ENCODE measurements at regions not wholly inside any gene's neighbourhood (a gene's known extent, or its start where the extent isn't known, plus 50 kb on each side); places are given as distances from the start of the nearest gene placed in this dataset.

- DNase-seq (ENCODE audit: low read depth in 2 of 2) = no peak
Observed at GRCh38 chr20:42020316-42020715, 402.1 kb upstream of the CHD6 start.

DNA sequence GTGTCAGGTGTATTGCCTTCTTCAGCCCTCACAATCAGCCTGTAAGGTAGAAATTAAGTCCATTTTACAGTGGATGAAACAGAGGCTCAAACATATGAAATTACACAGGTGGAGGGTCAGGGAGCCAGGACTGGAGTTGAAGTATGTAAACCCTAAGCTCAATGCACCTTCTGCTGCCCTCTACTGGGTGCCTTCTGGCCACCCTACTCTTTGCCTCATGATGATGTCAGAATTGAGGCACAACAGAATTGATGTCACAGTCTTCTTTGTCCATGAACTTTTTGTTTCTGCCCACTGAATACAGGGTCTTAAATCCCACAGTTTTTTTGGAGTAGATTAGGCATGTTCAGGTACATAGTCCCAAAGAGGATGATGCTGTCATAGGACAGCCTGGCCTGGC lies 400.8 kb upstream of the CHD6 start:
- no peak for DNase-seq (ENCODE audit: low read depth in 2 of 2)

- no peak for DNase-seq (ENCODE audit: low read depth in 2 of 2)
Observed at GRCh38 chr20:42010090-42010489, 391.9 kb upstream of the CHD6 start.

- no peak for DNase-seq (ENCODE audit: low read depth in 2 of 2)
Observed at GRCh38 chr20:42007251-42007650, 389.1 kb upstream of the CHD6 start.

DNA sequence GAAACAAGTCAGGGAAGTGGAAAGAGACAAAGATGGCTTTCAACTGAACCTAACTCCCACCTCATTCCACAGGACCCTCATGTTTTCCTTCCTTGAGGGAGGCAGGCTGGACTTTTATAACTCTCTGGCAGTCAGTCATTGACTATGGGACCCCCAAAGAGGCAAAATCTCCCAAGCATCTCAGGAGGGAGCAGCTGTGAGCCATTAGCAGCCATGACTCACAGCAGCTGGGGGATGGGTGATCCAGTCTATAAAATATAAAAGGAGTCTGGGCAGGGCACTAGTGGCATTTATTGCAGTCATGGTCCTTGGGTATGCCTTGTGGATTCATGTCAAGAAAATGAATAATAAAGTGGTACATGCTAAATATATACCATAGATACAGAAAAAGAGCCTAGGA lies 387.0 kb upstream of the CHD6 start:
- DNase-seq (ENCODE audit: low read depth in 2 of 2) = no peak

- no peak for DNase-seq (ENCODE audit: low read depth in 2 of 2)
Observed at GRCh38 chr20:42003380-42003779, 385.2 kb upstream of the CHD6 start.

- no peak for DNase-seq (ENCODE audit: low read depth in 2 of 2)
Observed at GRCh38 chr20:41998539-41999341, 380.6 kb upstream of the CHD6 start.

DNA sequence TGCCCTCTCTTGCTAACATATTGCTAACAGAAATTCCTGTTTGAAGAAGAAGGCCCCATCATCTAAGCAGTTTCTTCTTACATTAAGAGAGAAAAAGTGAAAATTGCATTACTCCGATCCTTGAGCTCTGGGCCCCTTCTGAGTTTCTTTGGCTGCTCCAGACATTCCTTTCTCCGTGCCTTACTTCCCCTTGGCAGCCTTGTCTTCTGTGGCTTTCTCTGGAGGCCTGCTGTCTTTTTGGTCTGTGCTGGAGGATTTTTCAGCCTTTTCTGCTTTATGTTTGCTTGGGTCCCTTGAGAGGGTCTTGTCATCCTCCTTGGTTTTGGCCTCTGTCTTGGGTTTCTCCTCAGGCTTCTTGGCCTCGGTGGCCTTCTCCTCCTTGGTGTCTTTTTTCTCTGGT lies 378.8 kb upstream of the CHD6 start:
- no peak for DNase-seq (ENCODE audit: low read depth in 2 of 2)

DNA sequence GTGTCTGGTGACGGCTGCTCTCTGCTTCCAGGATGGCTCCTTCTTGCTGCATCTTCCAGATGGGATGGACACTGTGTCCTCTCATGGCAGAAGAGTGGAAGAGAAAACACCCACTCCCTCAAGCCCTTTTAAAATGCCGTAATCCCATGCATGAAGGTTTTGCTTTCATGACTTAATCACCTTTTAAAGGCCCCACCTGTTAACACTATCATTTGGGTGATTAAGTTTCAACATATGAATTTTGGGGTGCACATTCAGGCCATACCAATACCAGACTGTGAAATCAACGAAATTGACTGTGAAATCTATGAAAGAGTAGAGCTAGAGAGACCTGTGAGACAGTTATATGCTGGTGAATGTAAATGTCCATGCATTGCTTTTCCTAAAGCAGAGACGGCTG lies 374.3 kb upstream of the CHD6 start:
- DNase-seq (ENCODE audit: low read depth in 2 of 2) = no peak

DNA sequence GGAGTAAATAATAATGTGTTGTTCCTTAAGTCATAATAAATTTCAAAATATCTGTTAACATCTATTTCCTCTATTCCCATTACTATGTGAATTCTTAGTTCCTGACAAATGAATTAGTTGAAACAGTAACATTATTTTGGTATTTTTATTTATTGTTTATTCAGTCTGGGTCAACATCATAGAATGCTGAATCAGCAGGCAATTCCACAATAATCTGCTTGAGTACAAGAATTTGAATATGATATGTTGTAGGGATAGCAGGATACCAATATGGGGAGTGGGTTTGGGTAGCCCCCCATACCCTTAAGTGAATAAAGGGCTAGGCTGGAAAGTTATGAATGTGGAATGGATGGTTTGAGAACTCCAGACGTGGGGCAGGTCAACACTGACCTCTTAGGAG lies 373.2 kb upstream of the CHD6 start:
- DNase-seq (ENCODE audit: low read depth in 2 of 2) = no peak

- DNase-seq (ENCODE audit: low read depth in 2 of 2) = no peak
Observed at GRCh38 chr20:41989935-41990635, 371.9 kb upstream of the CHD6 start.

DNA sequence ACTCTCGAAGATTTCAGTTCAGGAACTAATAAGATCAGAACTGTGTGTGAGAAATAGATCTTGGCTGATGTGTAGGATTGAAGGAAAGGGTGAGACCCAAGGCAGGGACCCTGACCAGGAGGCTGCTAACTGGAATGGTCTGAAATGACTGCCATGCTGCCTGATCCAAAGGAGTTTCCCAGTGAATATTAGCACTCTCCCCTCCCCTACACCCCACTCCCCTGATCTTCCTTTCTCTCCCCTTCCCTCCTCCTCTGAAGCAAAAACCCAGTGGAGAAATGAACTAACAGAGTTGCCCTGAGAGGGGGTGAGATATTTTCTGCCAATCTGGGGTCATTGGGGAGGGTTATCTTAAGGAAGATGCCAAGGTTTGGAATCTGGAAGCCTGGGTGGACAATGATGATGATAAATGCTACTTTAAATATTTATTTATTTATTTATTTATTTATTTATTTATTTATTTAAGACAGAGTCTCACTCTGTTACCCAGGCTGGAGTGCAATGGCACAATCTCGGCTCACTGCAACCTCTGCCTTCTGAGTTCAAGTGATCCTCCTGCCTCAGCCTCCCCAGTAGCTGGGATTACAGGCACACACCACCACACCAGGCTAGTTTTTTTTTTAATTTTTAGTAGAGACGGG lies 371.0 kb upstream of the CHD6 start:
- no peak for DNase-seq (ENCODE audit: low read depth in 2 of 2)

DNA sequence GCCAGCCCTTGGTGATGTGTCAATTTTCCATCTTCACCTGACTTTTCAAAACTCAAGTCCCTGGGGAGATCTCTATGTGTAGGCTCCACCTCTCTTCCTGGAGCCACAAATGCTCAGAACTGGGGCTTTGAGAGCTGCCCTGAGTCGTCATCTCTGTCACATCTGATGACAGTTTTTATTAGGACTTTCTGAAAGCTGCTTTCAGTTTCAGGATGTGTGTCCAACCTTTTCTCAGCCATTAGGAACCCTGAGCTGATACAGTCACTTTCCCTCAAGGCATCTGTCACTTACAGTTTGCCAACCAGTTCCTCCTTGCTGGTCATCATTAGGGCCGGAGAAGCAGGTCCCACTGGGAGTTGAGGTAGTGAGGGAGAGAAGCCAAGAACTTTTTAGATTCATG lies 365.9 kb upstream of the CHD6 start:
- DNase-seq (ENCODE audit: low read depth in 2 of 2) = no peak

DNA sequence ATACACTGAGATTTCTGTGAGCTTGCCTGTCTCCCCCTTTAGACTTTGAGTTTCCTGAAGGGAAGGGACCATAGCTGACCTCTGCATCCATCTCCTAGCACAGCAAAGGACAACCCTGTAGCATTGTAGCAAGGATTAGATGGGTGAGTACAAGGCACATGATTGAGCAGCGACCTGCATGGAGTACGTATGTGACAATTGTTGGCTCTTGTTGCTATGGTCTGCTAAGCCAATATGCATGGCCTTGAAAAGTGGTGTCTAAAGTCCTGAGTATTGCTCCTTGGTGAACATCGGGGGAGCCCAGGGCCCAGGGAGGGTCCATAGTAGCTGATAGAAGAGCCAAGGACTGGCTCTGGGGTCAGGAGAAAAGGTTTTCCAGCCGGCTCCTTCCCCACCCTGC lies 365.0 kb upstream of the CHD6 start:
- no peak for DNase-seq (ENCODE audit: low read depth in 2 of 2)

GRCh38 chr20:41981746-41982145 lies 363.6 kb upstream of the CHD6 start:
- no peak for DNase-seq (ENCODE audit: low read depth in 2 of 2)

DNA sequence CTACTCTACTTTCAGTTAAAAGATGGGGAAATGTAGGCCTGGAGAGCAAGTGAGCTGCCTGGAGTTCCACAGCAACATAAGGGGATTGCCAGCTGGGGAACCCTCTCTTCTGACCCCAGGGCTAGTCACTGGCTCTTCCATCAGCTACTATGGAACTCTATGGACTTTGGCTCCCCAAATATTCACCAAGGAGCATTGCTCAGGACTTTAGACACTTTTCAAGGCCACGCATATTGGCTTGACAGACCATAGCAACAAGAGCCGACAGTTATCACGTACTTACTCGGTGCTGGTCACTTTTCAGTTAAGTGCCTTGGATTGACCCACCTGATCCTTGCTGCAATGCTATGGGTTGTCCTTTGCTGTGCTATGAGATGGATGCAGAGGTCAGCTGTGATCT lies 360.7 kb upstream of the CHD6 start:
- no peak for DNase-seq (ENCODE audit: low read depth in 2 of 2)

GRCh38 chr20:41978246-41978790 lies 360.1 kb upstream of the CHD6 start:
- DNase-seq (ENCODE audit: low read depth in 2 of 2) = no peak

GRCh38 chr20:41969656-41970055 lies 351.5 kb upstream of the CHD6 start:
- no peak for DNase-seq (ENCODE audit: low read depth in 2 of 2)

DNA sequence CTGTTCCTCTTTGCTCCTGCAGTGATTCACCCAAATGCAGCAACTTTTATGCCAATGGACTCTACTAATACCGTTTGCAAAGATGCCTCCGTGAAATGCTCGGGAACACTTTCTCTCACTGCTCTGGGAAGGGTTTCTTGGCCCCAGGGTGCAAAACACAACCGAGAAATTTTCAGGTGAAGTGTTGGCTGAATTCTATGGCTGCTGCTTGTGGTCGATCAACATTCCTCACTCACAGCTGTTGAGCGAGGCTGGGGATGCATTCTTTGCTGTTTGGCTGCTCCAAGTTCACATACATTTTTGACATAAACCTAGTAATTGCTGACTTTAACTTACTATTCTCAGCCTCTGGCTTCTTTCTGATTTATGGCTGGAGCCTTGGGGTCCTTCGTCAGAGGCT lies 342.0 kb upstream of the CHD6 start:
- DNase-seq (ENCODE audit: low read depth in 2 of 2) = no peak

DNA sequence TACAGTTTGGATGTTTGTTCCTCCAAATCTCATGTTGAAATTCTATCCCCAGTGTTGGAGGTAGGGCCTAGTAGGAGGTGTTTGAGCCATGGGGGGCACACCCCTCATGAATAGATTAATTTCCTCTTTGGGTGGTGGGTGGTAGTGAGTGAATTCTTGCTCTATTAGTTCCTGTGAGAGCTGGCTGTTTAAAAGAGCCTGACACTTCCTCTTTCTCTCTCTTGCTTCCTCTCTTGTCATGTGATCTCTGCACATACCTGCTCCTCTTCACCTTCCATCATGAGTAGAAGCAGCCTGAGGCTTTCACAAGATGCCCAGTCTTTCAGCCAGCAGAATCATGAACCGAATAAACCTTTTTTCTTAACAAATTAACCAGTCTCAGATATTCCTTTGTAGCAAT lies 340.2 kb upstream of the CHD6 start:
- no peak for DNase-seq (ENCODE audit: low read depth in 2 of 2)

- no peak for DNase-seq (ENCODE audit: low read depth in 2 of 2)
Observed at GRCh38 chr20:41956338-41957074, 338.3 kb upstream of the CHD6 start.

DNA sequence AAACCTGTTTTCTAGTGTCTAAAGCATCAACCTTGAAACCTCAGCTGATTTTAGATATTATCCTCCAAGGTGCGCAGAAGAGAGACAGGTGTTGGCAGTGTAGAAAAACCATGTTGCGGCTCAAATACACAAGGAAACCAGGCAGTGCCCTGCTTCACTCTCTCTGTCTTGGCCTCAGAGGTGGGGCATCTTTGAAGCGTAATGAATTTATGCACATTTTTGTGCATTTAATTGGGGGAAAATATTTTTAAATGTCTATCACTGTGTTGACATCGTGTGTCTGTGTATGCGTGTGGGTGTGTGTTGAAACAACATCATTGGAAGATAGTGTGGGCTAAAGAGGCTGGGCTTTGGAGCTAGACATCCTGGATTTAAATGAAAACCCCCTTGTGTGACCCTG lies 334.0 kb upstream of the CHD6 start:
- DNase-seq (ENCODE audit: low read depth in 2 of 2) = no peak
